Right cardiac atrium (tissue), 5 donors: ENCODE measurements at regions not wholly inside any gene's neighbourhood (a gene's known extent, or its start where the extent isn't known, plus 50 kb on each side); places are given as distances from the start of the nearest gene placed in this dataset.
A peak's percentile ranks its signal among the peaks of the same experiment; 100 is the strongest.
"Not testable (repeated sequence)": the region's sequence is repeated elsewhere in the genome, so short reads cannot be mapped to it uniquely, and the experiment has no call there.

Experiments used
- ATAC-seq, 2 donors: fragments of 200-7000 bp; cut with Tn5 transposase; one replicate each; pipeline versions ENCODE4 v1.8.0 to v1.9.1; 2020; ENCODE audit warnings: moderate library complexity in 2 of 2, mild to moderate bottlenecking in 1 of 2
- DNase-seq, 3 donors: peaks; one replicate each; pipeline ENCODE4 v3.0.0-alpha.2; 2020
- H3K27ac ChIP-seq: one replicate; pipeline ENCODE4 v1.5.1; 2013; ENCODE audit warnings: mild to moderate bottlenecking, low read length, control low read depth, moderate library complexity
- H3K27me3 ChIP-seq: one replicate; pipeline ENCODE4 v1.6.1; 2013; ENCODE audit not compliant: control insufficient read depth, insufficient read depth
- H3K4me1 ChIP-seq: one replicate; pipeline ENCODE4 v1.6.1; 2013; ENCODE audit warnings: low read length; ENCODE audit not compliant: control insufficient read depth, insufficient read depth
- H3K4me3 ChIP-seq: one replicate; pipeline ENCODE4 v1.5.1; 2013; ENCODE audit warnings: low read length, control low read depth
- H3K9me3 ChIP-seq: one replicate; pipeline ENCODE4 v1.6.1; 2013; ENCODE audit warnings: low read length; ENCODE audit not compliant: control insufficient read depth
- WGBS: extraction: QIAGEN DNeasy Blood & Tissue Kit; methylation state at CpG from one replicate; pipeline ENCODE4 v1.1.7; 2013; 5-methylcytosine and 5-hydroxymethylcytosine counted together
- intact Hi-C, 4 donors: fragments of 100-400 bp; cut with DNase I; formaldehyde crosslinking; loops; one replicate each; pipeline versions ENCODE4 v1.11.0 to v1.14.0; 2022 to 2023
- donor health status: healthy with polysubstance abuse.
- donor health status: DM: no; HTN: yes; CAD: no.
- donor health status: DM: no; HTN: no; CAD: no.
- donor health status: DM: no; HTN: yes; CAD: no; lungs with severe emphysema.
- donor health status: DM: yes; HTN: yes; CAD: no.

- Histone ChIP-seq H3K27ac (no peak overlapping the region), H3K4me3 (no peak overlapping the region), H3K4me1 (no peaks in the 10 kb centered on the region), H3K27me3 (no peaks in the 10 kb centered on the region), H3K9me3 (no peaks in the 10 kb centered on the region)
- intact Hi-C loops: loop anchor here in 3 of 4 donors (10.0 kb wide), 2 partner anchors 894 to 914 kb away; no protein-coding TSS in a partner anchor
- ATAC-seq (no peak), DNase-seq (no peak)
- WGBS: 57% methylated on average over 5 of the region's 5 CpGs
Observed at GRCh38 chr15:69570454-69570853, 117.8 kb downstream of the RPLP1 start.

DNA sequence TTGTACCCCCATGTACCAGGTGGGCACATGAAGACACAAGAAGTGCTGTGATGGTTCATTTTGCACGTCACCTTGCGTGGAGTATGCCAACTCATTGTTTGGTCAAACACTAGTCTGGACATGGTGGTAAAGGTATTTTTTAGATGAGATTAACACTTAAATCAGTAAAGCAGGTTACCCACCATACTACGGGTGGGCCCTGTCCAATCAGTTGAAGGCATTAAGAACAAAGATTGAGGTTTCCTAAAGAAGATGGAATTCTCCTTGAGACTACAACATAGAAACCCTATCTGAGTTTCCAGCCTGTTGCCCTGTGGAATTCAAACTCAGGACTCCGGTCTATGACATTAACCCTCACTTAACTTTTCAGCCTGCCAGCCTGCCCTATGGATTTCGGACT lies 118.4 kb downstream of the RPLP1 start:
- H3K4me3 ChIP-seq: no peak overlapping the region
- WGBS: 97% methylated on average over 5 of the region's 5 CpGs
- DNase-seq: no peak
- no peaks in the 10 kb centered on the region for H3K27me3 ChIP-seq
- no peaks in the 10 kb centered on the region for H3K9me3 ChIP-seq
- no peak overlapping the region for H3K27ac ChIP-seq
- no peaks in the 10 kb centered on the region for H3K4me1 ChIP-seq
- no peak for ATAC-seq
- intact Hi-C loops: loop anchor here in 3 of 4 donors (10.0 kb wide), 2 partner anchors 894 to 914 kb away; no protein-coding TSS in a partner anchor

- not testable (repeated sequence) for H3K4me3 ChIP-seq, H3K9me3 ChIP-seq, DNase-seq, ATAC-seq, H3K27me3 ChIP-seq, H3K4me1 ChIP-seq, H3K27ac ChIP-seq
- WGBS: 89% methylated on average over 2 of the region's 2 CpGs
- intact Hi-C loops: loop anchor here in 3 of 4 donors (10.0 kb wide), 2 partner anchors 892 to 912 kb away; no protein-coding TSS in a partner anchor
Observed at GRCh38 chr15:69573278-69573677, 120.7 kb downstream of the RPLP1 start.

- Histone ChIP-seq H3K27ac (no peak overlapping the region), H3K4me1 (no peaks in the 10 kb centered on the region), H3K27me3 (no peaks in the 10 kb centered on the region), H3K9me3 (no peaks in the 10 kb centered on the region), H3K4me3 (no peak overlapping the region)
- DNase-seq (no peak), ATAC-seq (no peak)
- 61% methylated on average over 13 of the region's 13 CpGs for WGBS
- intact Hi-C loops: loop anchor here in 3 of 4 donors (10.0 kb wide), 2 partner anchors 891 to 911 kb away; no protein-coding TSS in a partner anchor
Observed at GRCh38 chr15:69573815-69574475, 121.3 kb downstream of the RPLP1 start.

DNA sequence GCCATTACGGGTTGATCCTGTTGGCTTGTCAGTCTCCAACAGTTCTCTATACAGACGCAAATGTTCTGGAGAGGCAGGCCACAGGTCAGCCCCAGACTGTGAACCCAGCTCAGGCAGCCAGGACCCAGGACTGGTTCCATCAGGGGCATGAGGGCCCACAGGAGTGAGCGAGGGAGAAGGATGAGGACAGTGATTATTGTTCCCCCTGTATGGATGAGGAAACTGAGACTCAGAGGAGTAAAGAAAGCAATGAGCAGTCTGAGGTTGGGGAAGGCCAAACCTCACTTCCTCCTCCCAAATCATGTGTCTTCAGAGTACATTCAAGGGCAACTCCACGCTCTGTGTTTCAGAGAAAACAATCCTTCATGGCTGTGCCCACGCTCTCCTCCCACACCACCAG lies 121.9 kb downstream of the RPLP1 start:
- no peak overlapping the region for H3K4me3 ChIP-seq
- no peaks in the 10 kb centered on the region for H3K4me1 ChIP-seq
- intact Hi-C loops: loop anchor here in 3 of 4 donors (10.0 kb wide), 2 partner anchors 890 to 910 kb away; no protein-coding TSS in a partner anchor
- DNase-seq (no peak), ATAC-seq (no peak)
- no peaks in the 10 kb centered on the region for H3K9me3 ChIP-seq
- WGBS: 81% methylated on average over 5 of the region's 5 CpGs
- H3K27me3 ChIP-seq: no peaks in the 10 kb centered on the region
- no peak overlapping the region for H3K27ac ChIP-seq

- 87% methylated on average over 6 of the region's 6 CpGs for WGBS
- Histone ChIP-seq H3K4me1 (no peaks in the 10 kb centered on the region), H3K27me3 (no peaks in the 10 kb centered on the region), H3K4me3 (no peak overlapping the region), H3K27ac (no peak overlapping the region), H3K9me3 (no peaks in the 10 kb centered on the region)
- no peak for ATAC-seq
- DNase-seq: no peak
- intact Hi-C loops: loop anchor here in 3 of 4 donors (5.0 to 10.0 kb wide), 3 partner anchors 787 to 909 kb away; no protein-coding TSS in a partner anchor
Observed at GRCh38 chr15:69575387-69575786, 122.8 kb downstream of the RPLP1 start.

GRCh38 chr15:69576035-69576526 lies 123.5 kb downstream of the RPLP1 start:
- 52% methylated on average over 3 of the region's 3 CpGs for WGBS
- H3K4me1 ChIP-seq: no peaks in the 10 kb centered on the region
- no peak overlapping the region for H3K27ac ChIP-seq
- intact Hi-C loops: loop anchor here in 3 of 4 donors (5.0 to 10.0 kb wide), 3 partner anchors 786 to 909 kb away; no protein-coding TSS in a partner anchor
- peak; percentile 43 to 77 (median 76) for DNase-seq
- H3K4me3 ChIP-seq: no peak overlapping the region
- H3K9me3 ChIP-seq: no peaks in the 10 kb centered on the region
- ATAC-seq: peak; percentile 73 to 76
- no peaks in the 10 kb centered on the region for H3K27me3 ChIP-seq

DNA sequence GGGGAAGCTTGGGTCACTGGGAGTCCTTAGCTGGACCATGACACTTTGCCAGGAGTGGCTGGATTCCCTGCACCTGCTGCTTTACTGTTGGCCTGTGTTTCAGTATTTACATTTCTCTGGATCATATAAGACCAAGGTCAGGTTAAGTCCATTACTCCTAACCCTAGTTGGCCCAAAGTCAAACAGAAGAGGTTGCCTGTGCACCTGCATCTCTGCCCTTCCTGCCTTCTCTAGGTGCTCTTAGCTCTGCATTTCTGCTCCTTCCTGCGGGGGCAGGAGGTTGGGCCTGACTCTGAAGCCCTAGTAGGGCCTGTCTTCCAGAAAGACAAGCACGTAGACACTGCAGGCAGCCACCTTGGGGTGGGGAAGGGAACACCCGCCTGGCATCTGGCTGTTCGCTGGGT lies 124.3 kb downstream of the RPLP1 start:
- intact Hi-C loops: loop anchor here in 3 of 4 donors (5.0 to 10.0 kb wide), 3 partner anchors 785 to 908 kb away; no protein-coding TSS in a partner anchor
- WGBS: 94% methylated on average over 4 of the region's 4 CpGs
- no peak for DNase-seq
- no peak overlapping the region for H3K4me3 ChIP-seq
- no peaks in the 10 kb centered on the region for H3K9me3 ChIP-seq
- H3K27me3 ChIP-seq: no peaks in the 10 kb centered on the region
- ATAC-seq: no peak
- no peaks in the 10 kb centered on the region for H3K4me1 ChIP-seq
- H3K27ac ChIP-seq: no peak overlapping the region

GRCh38 chr15:69577397-69577796 lies 124.8 kb downstream of the RPLP1 start:
- H3K9me3 ChIP-seq: no peaks in the 10 kb centered on the region
- DNase-seq (no peak), ATAC-seq (no peak)
- no peak overlapping the region for H3K27ac ChIP-seq
- intact Hi-C loops: loop anchor here in 3 of 4 donors (5.0 to 10.0 kb wide), 3 partner anchors 785 to 907 kb away; no protein-coding TSS in a partner anchor
- WGBS: 81% methylated on average over 7 of the region's 7 CpGs
- H3K27me3 ChIP-seq: no peaks in the 10 kb centered on the region
- H3K4me3 ChIP-seq: no peak overlapping the region
- H3K4me1 ChIP-seq: no peaks in the 10 kb centered on the region

GRCh38 chr15:69578252-69578651 lies 125.6 kb downstream of the RPLP1 start:
- Histone ChIP-seq H3K27ac (no peak overlapping the region), H3K9me3 (no peaks in the 10 kb centered on the region), H3K4me1 (no peaks in the 10 kb centered on the region), H3K4me3 (no peak overlapping the region), H3K27me3 (no peaks in the 10 kb centered on the region)
- ATAC-seq: no peak
- WGBS: 94% methylated on average over 9 of the region's 9 CpGs
- intact Hi-C loops: loop anchor here in 3 of 4 donors (5.0 to 10.0 kb wide), 3 partner anchors 784 to 907 kb away; no protein-coding TSS in a partner anchor
- DNase-seq: no peak
